HCT116 (cell line): ENCODE measurements at regions not wholly inside any gene's neighbourhood (a gene's known extent, or its start where the extent isn't known, plus 50 kb on each side); places are given as distances from the start of the nearest gene placed in this dataset.

Source experiments
- POLR2A ChIP-seq: IDR thresholded peaks from 2 replicates; pipeline ENCODE4 v1.7.0; 2011; ENCODE audit warnings: borderline replicate concordance; ENCODE audit not compliant: insufficient read depth, insufficient read length; ENCODE audit errors: extremely low read depth
- POLR2AphosphoS5 ChIP-seq: IDR thresholded peaks from 2 replicates; pipeline ENCODE4 v1.6.1; 2011; ENCODE audit warnings: mild to moderate bottlenecking, low read depth, low read length, moderate library complexity
- ZNF274 ChIP-seq: fragments of 200-500 bp; sonication (Bioruptor generic); IDR thresholded peaks from 2 replicates; pipeline ENCODE4 v1.6.1; 2014; ENCODE audit warnings: mild to moderate bottlenecking, low read depth, low read length, inconsistent platforms
- TF ChIP-seq, protein P1 (sequence below), 3 experiments: fragments of 200-600 bp in 1 of 3; sonication (generic) in 1 of 3; IDR thresholded peaks in 2 of 3; conservative IDR thresholded peaks in 1 of 3; 2 replicates each; pipeline ENCODE4 v1.5.1; 2012 to 2017; ENCODE audit warnings: low read depth in 2 of 3, low read length in 2 of 3, antibody characterized with exemption in 1 of 3, borderline replicate concordance in 1 of 3, control low read depth in 1 of 3, mild to moderate bottlenecking in 1 of 3, mixed read lengths in 1 of 3, mixed run types in 1 of 3, moderate library complexity in 1 of 3; ENCODE audit not compliant: insufficient read depth in 1 of 3

DNA sequence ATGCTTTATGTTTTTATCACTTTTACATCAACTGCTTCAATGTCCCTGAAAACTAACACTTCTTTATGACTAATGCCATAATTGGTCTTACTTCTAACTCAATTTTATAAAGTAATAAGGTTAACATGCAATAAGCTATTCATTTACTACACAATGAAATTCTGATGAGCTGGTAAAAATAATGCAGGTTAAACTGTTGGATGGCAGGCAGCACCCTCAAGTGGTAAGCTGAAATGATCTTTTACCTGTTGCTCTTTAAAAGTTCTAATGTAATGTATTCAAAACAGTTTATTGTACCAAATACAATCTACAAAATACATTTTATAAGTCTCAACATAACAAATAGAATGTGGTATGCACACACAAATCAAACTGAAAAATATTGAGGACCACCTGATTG is 1280.3 kb downstream of the CDH8 start:
- TF ChIP-seq POLR2AphosphoS5 (no peak), ZNF274 (no peak), POLR2A (no peak)
- TF ChIP-seq, protein P1, sequence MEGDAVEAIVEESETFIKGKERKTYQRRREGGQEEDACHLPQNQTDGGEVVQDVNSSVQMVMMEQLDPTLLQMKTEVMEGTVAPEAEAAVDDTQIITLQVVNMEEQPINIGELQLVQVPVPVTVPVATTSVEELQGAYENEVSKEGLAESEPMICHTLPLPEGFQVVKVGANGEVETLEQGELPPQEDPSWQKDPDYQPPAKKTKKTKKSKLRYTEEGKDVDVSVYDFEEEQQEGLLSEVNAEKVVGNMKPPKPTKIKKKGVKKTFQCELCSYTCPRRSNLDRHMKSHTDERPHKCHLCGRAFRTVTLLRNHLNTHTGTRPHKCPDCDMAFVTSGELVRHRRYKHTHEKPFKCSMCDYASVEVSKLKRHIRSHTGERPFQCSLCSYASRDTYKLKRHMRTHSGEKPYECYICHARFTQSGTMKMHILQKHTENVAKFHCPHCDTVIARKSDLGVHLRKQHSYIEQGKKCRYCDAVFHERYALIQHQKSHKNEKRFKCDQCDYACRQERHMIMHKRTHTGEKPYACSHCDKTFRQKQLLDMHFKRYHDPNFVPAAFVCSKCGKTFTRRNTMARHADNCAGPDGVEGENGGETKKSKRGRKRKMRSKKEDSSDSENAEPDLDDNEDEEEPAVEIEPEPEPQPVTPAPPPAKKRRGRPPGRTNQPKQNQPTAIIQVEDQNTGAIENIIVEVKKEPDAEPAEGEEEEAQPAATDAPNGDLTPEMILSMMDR (IDR thresholded peaks at IDR 0.05 in 2 of 3, conservative IDR thresholded peaks at IDR 0.05 in 1 of 3; ENCODE audit: borderline replicate concordance in 1 of 3, insufficient read depth in 1 of 3, low read depth in 2 of 3, low read length in 2 of 3), result no peak
